AG09319 (cell line): ENCODE measurements at regions not wholly inside any gene's neighbourhood (a gene's known extent, or its start where the extent isn't known, plus 50 kb on each side); places are given as distances from the start of the nearest gene placed in this dataset.
"Not testable (repeated sequence)": the region's sequence is repeated elsewhere in the genome, so short reads cannot be mapped to it uniquely, and the experiment has no call there.

Experiments
- DNase-seq: peaks from one replicate; pipeline ENCODE4 v3.0.0-alpha.2; 2010; ENCODE audit warnings: low read depth; ENCODE audit errors: extremely low read depth
- TF ChIP-seq, protein P1 (sequence below): IDR thresholded peaks from 2 replicates; pipeline ENCODE4 v1.5.1; 2011; ENCODE audit warnings: low read depth, mild to moderate bottlenecking, inconsistent platforms, low read length, moderate library complexity

DNA sequence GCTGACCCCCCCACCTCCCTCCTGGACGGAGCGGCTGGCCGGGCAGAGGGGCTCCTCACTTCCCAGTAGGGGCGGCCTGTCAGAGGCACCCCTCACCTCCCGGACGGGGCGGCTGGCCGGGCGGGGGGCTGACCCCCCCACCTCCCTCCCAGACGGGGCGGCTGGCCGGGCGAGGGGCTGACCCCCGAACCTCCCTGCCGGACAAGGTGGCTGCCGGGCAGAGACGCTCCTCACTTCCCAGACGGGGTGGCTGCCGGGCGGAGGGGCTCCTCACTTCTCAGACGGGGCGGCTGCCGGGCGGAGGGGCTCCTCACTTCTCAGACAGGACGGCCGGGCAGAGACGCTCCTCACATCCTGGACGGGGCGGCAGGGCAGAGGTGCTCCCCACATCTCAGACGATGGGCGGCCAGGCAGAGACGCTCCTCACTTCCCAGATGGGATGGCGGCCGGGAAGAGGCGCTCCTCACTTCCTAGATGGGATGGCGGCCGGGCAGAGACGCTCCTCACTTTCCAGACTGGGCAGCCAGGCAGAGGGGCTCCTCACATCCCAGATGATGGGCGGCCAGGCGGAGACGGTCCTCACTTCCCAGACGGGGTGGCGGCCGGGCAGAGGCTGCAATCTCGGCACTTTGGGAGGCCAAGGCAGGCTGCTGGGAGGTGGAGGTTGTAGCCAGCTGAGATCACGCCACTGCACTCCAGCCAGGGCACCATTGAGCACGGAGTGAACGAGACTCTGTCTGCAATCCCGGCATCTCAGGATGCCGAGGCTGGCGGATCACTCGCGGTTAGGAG is 66.2 kb upstream of the PAPPA2 start:
- not testable (repeated sequence) for DNase-seq

DNA sequence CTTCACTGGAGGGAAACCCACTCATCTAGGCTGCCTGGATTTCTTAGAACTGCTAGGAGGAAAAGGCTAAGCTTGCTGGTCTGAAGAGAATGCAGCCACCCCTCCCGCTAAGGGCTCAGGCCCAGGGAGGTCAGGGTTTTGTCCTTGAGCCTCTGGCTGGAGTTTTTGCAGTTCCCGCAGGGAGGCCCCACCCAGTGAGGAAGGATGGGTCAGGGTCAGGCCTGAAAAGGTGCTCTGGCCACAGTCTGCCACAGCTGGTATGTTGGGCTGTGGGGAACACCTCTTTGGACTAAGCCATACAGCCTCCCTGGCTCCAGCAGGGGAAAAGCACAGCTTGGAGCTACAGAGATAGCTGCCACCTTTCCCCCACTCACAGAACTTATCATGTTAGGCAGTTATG is 71.4 kb upstream of the PAPPA2 start:
- no peak for DNase-seq
- TF ChIP-seq, protein P1, sequence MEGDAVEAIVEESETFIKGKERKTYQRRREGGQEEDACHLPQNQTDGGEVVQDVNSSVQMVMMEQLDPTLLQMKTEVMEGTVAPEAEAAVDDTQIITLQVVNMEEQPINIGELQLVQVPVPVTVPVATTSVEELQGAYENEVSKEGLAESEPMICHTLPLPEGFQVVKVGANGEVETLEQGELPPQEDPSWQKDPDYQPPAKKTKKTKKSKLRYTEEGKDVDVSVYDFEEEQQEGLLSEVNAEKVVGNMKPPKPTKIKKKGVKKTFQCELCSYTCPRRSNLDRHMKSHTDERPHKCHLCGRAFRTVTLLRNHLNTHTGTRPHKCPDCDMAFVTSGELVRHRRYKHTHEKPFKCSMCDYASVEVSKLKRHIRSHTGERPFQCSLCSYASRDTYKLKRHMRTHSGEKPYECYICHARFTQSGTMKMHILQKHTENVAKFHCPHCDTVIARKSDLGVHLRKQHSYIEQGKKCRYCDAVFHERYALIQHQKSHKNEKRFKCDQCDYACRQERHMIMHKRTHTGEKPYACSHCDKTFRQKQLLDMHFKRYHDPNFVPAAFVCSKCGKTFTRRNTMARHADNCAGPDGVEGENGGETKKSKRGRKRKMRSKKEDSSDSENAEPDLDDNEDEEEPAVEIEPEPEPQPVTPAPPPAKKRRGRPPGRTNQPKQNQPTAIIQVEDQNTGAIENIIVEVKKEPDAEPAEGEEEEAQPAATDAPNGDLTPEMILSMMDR: no peak

DNA sequence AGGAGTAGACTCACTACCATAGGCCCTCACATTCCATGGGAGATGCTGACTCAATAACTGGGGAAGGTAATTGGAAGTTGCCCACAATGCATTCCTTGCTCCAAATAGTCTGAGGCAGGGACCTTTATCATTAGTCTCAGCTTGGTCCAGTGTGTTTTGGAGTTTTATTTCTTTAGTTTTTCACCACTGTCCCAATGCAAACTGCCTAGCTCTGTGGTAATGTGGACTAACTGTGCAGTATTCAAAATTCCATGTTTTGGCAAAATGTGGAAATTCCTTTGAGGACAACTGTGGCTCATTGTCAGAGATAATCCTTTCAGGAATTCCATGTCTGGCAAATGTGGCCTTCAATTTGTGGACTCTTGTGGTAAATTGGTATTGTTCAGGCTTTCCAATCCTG is 78.1 kb upstream of the PAPPA2 start:
- TF ChIP-seq, protein P1: no peak
- DNase-seq: no peak

DNA sequence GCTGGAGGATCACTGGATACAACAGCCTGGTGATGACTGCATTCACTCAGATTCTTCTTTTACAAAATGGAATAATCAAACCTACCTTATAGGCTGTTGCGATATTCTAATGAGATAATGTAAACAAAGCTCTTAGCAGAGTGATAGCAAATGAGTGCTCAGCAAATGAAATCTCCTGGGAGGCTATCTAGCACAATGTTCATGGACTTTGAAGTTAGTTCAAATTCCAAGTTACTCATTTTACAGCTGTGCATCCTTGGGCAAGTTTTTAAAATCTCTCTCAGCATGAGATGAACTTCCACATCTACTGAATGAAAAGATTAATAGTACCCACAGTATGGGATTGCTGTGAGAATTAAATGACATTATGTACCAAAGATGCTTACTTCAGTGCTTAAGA is 80.8 kb upstream of the PAPPA2 start:
- DNase-seq: no peak
- TF ChIP-seq, protein P1: no peak

DNA sequence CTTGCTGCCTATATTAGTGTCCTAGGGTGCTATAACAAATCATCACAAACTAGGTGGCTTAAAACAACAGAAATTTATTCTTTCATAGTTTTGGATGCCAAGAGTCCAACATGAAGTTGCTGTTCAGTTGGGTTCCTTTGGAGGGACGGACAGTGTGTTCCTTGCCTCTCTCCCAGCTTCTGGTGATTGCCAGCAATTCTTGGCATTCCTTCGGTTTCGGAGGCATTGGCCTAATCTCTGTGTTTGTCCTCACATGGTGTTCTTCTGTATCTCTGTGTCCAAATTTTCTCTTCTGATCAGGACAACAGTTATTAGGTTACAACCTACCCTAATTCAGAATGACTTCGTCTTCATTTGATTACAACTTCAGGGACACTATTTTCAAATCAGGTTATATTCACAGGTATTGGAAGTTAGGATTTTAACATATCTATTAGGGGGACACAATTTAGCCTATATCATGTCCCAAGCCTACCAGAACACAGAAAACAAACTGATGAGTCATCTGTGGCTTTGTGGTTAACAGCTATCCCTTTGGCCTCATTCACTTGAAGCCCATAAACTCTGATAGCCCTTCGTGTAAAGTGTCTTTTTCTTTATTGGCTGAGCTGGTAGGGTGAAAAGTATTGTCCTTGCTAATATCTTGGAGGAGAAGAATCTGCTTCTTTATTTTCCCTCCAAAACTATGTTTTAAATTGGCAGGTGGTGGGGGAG is 83.2 kb upstream of the PAPPA2 start:
- DNase-seq: no peak
- TF ChIP-seq, protein P1: no peak

DNA sequence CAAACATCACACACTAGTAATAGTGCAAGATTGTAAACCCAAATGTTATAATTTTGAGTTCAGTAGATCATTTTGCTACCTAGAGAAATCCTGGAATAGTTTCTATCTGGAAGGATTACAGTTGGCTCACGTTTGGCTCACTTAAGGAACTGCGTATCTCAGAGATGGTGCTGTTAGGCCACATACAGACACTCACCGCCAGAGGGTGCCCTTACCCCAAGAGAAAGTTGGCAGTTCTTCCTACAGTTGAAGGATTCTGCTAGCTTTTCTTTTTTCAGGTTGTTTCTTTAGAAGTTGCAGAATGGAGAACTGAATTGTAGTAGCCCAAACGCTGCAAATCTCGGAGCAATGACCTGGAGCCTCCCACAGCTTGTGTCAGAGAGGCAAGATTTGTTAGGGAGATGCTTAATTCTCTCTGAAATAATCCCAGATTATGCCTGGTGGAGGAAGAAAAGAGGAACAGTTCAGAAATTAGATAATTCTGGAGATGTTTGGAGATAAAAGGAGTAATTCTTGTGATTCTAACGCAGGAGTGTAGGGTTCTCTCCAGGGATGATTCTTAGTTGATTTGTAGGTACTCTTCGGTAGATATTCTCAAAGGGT is 87.9 kb upstream of the PAPPA2 start:
- TF ChIP-seq, protein P1: peak; percentile 95
- DNase-seq: peak; percentile 30

DNA sequence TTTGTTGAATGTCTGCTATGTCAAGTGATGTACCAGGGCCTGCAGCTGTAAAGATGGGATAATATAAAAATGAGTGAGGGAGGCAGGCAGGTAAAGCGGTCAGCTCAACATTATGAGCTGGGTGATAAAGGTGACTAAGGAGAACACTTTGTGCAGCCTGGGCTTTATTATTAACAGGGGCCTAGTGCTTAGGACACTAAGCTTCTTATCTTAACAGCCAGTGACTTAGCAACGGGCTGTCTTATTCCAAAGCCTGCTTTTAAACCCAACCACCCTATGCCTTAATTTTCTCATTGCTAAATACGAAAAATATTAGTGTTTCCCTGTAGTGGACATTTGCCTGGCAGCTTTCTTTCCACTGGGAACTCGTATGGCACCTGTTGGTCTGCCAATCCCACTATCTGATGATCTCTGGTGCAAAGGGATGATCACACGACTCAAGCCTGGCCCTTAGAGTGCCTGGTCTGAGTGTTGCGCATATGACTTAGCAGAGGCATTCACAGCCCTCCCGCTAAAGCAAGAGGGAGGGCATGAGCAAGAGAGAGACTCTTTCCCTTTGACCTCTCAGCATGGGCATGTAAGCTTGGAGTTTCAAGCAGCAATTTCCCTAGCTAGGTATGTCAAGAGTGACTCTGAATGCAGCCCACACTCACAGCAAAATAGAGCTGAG is 98.6 kb upstream of the PAPPA2 start:
- no peak for DNase-seq
- TF ChIP-seq, protein P1: no peak

DNA sequence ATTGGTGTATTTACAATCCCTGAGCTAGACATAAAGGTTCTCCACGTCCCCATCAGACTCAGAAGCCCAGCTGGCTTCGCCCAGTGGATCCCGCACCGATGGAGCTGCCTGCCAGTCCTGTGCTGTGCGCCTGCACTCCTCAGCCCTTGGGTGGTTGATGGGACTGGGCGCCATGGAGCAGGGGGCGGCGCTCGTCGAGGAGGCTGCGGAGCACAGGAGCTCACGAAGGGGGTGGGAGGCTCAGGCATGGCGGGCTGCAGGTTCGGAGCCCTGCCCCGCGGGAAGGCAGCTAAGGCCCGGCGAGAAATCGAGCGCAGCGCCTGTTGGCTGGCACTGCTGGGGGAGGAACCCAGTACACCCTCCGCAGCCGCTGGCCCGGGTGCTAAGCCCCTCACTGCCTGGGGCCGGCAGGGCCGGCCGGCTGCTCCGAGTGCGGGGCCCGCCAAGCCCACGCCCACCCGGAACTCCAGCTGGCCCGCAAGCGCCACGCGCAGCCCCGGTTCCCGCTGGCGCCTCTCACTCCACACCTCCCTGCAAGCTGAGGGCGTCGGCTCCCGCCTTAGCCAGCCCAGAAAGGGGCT is 113.8 kb upstream of the PAPPA2 start:
- DNase-seq: not testable (repeated sequence)
